Right kidney (tissue), 1 donor: ENCODE measurements at regions not wholly inside any gene's neighbourhood (a gene's known extent, or its start where the extent isn't known, plus 50 kb on each side); places are given as distances from the start of the nearest gene placed in this dataset.
"Not testable (repeated sequence)": the region's sequence is repeated elsewhere in the genome, so short reads cannot be mapped to it uniquely, and the experiment has no call there.

Experiments
- DNase-seq: peaks from one replicate; pipeline ENCODE4 v3.0.0-alpha.2; 2016

DNA sequence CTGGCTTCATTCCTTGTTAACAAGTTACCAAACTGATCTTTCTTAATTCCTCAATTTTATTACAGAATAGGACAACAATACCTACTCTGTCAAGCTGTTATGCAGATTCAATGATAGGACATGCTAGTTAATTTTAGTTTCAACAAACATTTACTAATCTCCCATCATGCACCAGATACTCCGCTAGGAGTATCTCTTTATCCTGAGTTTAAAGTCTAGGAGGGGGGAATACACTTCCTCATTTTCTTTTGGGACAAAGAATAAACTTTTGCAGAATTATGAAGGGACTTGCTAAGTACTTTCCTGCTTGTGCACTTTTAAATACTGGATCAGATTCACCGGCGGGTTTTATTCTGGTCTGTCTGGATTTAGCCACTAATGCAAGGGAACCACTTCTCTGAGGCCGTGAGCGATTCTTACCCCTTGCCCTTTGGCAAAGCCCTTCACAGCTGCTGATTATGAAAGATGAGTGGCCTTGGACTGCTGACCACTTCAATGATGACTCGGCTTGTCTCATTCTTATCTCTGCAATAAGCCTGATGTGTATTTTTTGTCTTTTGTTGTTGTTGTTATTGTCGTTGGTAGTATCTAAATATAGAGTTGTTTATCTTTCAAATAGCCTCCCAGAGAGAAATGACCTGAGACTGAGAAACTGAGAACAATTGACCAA lies 73.9 kb downstream of the RMI1 start:
- no peak for DNase-seq

DNA sequence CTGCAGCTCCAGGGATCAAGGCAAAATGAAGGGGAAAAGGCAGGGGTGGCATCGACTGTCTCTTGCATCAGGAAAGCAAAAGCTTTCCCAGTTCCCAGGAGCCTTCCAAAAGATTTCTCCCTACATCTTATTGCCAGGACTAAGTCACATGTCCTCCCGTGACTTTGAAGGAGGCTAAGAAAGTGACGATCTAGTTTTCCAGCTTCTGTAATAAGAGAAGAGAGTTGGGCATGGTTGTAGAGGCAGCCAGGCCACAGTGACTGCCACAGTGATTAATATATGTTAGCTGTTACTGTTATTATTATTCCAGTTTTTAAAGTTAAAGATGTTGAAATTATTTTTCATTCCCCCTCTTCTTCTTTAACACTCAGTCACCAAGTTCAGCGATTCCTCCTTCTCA lies 77.1 kb downstream of the RMI1 start:
- DNase-seq, result no peak

DNA sequence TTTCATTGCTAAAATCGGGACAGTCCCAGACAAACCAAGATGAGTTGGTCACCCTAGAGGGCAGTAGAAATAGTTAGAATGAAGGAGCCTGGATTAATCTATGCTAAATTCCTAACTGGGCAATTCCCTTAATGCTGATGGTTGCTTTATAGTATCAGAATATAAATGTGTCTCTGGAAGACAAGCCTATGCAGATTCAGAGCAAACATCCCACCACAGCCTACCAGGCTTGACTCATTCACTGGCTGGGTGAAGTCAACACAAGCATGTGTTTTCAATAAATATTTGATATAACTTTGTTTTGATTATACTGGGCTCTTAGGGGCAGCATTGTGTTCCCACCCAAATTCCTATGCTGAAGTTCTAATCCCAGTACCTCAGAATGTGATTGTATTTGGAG lies 79.3 kb downstream of the RMI1 start:
- DNase-seq, result no peak

DNA sequence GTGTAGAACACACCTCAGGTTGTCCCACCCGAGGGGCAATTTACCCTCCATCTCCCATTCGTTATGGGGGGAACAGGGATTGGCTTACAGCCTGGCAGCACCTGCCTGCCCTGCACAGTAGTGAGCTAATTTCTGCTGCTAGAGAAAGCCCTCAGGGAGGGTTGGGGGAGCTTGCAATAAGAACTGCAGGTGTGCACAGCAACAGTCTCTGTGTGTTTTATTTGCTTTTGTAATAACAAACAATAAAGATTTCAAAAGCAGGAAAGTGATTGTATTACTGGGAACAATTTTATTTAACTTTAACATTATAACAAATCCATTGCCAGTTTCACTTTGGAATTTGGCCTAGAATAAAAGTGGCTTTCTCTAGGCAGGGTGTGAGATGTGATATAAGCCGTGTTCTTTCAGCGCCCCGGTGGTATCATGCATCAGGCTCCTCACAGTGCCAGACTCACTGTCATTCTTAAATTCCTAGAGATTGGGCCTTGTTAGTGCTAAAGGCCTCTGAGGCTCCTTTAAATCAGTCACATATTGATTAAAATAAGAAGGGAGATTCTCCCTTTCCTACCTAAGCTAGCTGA lies 81.1 kb downstream of the RMI1 start:
- no peak for DNase-seq

DNA sequence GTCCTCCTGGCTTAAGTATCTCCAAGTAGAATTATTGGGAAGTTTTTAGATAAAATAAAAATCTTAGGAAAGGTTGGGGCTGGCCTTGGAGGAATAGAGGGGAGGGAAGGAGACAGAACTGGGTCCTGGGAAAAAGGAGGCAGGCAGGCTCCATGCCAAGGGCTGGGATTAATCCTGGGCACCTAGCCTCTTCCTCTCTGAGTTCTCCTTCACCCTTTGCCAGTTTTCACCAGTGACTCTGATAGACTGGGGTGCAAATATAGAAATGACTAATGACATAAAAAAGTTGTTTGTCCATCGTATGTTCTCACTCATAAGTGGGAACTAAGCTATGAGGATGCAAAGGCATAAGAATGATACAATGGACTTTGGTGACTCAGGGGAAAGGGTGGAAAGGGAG lies 81.9 kb downstream of the RMI1 start:
- DNase-seq, result no peak

DNA sequence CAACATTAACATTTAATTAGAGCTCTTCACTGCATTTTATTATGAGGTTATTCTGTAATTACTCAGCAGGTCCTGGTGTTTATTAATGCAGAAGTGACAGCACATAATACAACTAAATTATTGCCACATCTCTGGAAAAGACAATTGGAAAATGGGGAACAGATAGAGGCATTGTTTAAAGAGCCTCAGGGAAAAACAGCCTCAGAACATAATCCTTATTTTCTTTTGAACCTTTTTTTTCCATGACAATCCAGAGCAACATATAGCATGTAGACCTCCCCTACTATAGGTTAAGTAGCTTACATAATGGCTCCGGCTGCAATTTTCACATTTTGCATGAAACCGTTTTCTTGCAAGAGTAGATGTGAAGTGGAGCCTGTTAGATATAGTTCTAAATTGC lies 87.2 kb downstream of the RMI1 start:
- no peak for DNase-seq

DNA sequence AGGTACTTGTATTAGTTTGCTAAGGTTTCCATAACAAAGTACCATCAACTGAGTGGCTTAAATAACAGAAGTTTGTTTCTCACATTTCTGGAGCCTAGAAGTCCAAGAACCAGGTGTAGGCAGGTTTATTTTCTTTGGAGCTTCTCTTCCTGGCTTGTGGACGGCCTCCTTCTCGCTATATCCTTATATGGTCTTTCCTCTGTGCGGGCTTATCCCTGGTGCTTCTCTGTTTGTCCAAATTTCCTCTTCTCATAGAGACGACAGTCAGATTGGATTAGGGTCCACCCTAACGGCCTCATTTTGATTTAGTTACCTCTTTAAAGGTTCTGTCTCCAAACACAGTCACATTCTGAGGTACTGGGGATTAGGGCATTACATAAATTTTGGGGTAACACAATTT lies 88.3 kb downstream of the RMI1 start:
- DNase-seq, result no peak

DNA sequence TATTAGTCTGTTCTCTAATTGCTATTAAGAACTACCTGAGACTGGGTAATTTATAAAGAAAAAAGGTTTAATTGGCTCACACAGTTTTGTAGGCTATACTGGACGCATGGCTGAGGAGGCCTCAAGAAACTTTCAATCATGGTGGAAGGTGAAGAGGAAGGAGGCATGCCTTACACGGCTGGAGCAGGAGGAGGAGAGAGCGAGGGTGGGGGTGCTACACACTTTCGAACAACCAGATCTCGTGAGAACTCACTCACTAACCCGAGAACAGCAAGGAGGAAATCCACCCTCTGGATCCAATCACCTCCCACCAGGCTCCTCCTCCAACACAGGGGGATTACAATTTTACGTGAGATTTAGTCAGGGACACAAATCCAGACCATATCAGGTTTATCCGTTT lies 90.0 kb downstream of the RMI1 start:
- DNase-seq, result no peak

DNA sequence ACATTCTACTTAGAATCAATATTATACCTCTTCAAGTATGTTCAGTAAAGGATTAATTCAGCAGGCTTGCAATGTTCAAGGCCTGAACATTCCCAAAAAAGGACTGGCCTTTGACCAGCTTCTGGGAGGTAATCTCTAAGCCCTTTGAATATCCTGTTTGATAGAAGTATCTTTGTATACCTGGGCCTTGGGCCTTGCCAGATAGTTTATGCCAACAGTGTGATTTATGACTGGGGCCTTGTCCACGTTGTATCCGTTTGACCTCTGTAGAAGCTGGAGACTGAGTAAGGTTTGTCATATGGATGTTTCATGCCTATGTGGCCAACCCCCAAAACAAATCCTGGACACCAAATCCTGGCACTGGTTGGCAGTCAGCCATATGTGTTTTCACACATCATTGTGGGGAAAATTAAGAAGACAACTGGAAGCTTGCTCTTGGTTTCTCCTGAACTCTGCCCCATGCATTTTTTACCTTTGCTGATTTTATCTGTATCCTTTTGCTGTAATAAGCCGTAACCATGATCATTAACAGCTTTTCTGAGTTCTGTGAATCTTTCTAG lies 92.1 kb downstream of the RMI1 start:
- DNase-seq, result no peak

DNA sequence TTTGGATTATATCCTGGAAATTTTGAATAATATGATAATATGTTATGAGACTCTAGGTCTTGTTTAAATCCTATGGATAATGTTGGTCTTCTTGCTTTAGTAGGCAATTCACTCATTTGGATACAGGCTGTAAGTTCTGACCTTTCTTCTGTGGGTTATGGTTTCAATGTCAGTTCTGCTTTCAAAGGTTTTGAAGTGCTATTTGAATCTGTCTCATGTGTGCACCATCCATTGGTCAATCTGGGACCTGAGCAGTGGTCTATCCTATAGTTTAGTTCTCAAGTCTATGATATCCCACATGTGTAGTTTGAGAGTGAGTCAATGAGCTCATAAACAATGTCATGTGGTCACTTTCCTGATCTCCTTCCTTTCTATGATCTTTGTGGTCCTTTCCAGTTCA lies 94.4 kb downstream of the RMI1 start:
- DNase-seq, result no peak

DNA sequence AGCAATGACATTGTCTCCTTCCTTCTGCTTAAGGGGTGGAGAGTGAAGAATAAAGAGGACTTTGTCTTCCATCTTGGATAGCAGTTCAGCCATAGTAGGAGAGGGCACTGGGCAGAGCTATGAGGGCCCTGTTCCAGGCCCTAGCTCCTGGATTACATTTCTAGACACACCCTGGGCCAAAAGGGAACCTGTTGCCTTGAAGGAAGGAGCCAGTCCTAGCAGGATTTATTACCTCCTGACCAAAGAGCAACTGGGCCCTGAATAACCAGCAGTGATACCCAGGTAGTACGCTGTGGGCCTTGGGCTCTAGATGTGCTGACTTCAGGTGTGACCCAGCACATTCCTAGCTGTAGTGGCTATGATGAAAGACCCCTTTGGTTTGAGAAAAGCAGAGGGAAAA lies 95.8 kb downstream of the RMI1 start:
- no peak for DNase-seq

DNA sequence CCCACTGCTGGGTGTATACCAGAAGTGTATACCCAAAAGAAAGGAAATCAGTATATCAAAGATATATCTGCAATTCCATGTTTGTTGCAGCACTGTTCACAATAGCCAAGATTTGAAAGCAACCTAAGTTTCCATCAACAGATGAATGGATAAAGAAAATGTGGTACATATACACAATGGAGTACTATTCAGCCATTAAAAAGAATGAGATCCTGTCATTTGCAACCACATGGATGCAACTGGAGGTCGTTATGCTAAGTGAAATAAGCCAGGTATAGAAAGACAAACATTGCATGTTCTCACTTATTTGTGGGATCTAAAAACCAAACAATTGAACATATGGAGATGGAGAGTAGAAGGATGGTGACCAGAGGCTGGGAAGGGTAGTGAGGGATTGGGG lies 97.2 kb downstream of the RMI1 start:
- DNase-seq, result not testable (repeated sequence)

DNA sequence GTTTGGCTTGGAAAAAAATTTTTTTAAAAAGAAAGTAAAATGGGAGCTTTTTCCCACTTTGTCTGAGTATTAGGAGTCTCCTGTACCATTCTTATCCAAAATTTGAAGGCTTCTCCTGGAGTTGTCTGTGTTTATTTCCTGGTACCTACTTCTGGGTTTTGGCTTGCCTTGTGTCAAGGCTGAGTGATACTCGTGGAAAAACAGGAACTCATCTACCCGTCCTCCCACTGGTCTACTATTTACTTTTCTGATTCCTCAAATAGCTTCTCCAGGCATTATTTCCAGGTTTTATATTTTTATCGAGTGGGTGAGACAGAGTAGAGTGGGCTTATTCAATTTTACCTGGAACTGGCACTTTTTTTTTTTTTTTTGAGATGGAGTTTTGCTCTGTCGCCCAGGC lies 99.4 kb downstream of the RMI1 start:
- no peak for DNase-seq

DNA sequence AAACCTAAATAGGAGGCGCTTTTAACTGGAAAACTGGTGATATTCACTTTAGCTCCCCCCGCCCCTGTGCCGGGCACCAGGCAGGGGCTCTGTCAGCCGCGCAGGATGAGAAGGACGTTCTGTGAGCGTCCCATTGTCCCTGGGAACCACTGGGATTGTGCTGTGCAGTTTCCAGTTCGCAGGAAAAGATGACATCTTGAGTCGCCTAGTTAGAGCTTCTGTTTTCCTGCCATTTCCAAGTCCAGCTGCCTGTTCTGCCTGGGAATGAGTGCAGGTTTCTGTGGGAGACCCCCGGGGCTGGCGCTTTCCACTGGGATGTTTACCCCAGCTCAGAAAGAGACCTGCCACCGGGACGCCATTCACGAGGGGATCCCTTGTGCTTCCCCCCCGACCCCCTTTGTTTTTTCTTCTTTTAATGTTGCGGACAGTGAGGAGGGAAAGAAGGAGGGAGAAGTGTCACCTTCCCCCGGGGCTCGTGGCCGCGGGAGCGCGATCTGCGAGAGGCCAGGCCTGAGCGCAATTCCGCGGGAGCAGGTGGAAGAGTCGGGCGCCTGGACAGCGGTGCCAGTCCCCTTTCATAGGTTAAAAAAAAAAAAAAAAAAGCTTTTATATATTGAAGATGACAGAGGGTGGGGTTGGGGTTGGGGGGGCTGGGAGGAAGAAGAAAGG lies 121.5 kb downstream of the RMI1 start:
- DNase-seq, result peak; percentile 46

DNA sequence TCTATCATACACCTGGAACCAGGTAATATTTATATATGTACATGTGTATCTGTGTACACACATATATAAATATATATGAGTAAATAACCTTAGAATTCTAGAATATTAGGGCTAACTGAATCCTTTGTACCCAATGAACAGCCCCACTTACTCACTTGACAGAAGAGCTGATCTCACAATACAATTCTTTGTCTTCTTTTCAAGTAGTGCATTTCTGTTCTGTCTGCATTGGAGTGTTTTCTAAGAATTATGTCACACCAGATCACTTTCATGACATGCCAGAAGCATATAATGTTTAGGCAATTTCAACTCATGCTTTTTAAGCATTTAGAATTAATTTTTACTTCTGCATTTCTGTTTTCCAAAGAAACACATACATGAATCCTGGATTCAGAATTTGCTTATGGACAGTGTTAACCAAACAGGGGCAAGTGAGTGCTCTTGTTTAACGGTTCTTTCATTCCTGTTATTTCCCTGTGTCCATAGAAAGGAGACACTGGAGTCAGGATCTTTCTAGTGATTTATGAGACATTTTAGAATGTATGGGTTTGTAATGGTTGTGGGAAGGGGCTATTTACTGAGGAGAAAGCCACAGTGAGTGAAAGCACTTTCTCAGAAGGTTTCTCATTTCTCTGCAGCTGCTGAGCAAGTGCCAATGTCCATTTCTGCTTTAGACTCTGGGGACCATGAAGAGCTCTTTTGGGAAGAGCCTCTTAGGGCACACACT lies 123.2 kb downstream of the RMI1 start:
- DNase-seq, result no peak

DNA sequence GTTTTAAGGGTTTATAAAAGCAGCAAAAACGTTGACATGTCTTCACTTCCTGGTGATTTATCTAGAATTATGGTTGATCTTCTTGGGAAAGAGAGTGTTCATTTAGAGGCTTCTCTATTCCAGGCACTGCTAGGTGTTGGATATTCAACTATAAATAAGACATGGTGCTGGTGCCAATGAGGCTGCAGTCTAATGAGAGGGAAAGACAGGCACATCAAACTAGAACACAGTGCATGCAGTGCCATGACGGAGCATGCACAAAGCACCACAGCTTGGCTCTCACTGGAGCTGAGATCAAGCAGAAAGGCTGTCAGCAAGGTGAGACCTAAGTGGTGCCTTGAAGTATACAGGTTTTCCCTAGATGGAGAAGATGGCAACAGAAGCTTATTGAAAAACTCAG lies 126.5 kb downstream of the RMI1 start:
- DNase-seq, result no peak

DNA sequence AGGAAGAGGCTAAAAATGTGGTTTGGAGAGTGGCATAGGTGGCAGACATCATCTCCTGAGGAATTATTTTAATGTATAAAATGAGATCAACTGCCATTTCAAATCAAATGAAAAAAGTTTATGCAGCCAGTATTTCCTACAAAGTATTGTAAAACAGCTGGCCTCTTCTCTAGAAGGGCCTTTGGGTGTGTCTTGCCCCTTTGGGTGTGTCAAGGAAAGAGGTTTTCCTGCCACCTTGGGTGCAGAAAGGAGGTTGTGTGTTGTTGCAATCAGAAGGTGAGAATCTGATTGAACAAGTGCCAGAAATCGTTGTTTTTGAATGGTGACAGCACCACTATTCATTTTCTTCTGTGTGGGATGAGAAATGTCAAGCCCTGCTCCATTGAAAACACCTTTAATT lies 127.4 kb downstream of the RMI1 start:
- DNase-seq, result no peak

DNA sequence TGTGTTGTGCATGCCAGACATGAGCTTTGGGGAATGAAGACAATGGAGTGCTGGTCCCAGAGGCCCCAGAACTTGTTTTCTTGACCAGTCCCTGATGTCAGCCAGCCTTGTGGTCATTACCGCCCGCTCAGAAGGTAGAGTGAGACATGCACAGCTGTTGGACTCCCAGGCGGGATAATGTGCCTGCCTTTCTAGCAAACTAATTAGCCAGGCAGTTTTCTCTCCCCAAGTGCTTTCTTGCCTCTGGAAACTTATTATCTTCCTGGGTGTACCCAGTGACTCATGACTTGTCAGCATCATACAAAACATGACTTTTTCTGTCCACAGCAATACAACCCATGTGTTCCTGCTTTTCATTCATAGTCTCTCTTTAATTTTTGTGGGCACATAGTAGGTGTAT lies 131.1 kb downstream of the RMI1 start:
- DNase-seq, result no peak

DNA sequence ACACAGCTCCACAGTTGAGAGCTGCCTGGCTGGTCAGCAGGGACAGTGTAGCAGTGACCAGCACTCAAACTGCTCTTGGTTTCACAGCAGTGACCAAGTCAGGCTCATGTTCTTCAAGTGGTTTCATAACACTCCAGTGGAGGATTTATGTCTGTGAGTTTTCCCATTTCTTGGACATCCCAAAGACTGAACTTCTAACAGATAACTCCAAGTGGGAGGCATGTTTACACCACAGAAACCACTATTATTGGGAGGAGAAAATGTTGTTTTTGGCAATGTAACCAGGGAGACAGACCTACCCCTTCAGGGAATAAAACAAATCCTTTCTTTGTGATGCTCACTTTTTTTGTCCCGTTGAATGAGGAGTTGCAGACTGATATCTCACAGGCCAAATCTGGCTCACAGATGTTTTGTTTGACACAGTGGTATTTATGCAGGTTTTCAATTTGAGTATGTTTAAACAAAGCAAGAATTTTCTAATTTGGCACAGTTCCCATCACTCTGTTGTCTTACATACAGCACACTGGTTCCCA lies 141.5 kb downstream of the RMI1 start:
- peak; percentile 28 for DNase-seq

DNA sequence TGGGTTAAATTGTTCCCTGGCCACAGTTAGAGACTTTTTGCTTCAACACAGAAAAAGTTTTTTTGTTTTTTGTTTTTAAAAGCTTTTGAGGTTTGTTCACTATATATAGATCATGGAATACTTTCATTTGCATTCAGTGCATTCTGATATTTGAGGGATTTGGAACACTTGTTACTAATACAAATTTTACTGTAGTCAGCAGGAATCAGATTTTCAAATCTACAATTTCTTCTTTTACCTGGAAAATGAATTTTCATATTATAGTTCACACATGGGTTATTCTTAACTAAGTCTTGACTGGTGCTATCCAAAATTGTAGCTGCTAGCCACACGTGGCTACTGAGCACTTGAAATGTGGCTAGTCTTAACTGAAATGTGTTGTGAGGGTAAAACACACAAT lies 142.0 kb downstream of the RMI1 start:
- DNase-seq, result no peak

DNA sequence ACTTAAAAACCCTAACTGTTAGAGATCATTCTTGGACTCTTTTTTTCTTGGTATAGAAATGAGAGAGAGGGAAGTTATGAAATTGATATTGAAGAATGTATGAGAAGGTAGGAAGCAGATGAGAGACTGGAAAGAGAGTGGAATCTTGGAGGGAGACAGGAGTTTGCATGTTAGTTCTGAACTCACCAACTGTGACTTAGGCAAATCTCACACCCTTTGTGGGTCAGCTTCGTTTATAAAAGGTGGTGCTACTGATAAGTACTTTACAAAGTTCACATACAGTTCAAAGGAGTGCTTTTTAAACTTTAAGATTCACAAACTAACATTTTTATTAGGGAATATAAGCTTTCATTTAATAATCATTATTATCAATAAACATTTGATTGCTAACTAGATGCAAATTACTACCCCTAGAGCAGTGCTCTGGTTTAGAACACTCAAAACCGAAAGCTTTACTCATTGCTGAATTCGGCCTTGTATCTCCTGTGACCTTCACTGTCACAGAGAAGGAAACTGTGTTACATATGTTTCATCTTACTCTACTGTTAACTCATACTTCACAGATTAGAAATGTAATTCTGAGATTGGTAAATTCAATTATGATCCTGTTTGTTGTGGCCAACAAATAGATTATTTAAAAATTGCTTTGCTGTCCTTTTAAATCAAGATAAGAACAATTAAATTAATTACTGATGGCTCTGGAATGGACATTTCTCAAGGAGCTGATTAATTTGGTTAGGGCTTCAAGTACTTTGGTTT lies 143.2 kb downstream of the RMI1 start:
- DNase-seq, result no peak

DNA sequence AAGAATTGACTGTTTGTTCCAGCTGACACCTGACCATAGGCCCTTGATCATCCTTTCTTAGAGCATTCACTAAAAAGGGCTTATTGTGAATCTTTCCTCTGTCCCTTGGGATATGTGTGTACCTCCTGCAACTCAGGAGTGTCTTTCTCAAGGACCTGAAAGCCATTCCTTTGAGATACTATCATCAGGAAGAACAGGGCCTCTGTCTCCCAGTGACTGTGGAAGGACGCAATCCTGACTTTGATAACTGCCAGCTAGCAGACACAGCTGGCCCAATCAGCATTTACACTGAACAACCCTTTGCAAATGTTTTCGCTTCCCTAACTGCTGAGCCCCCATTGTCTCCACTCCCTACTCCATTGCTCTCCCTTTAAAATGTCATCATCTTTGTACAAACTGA lies 144.4 kb downstream of the RMI1 start:
- DNase-seq, result no peak
